Fibroblast of skin of right quadriceps (primary cell): ENCODE measurements at regions not wholly inside any gene's neighbourhood (a gene's known extent, or its start where the extent isn't known, plus 50 kb on each side); places are given as distances from the start of the nearest gene placed in this dataset.
"Not testable (repeated sequence)": the region's sequence is repeated elsewhere in the genome, so short reads cannot be mapped to it uniquely, and the experiment has no call there.

ENCODE experiments used
- DNase-seq: peaks from one replicate; pipeline ENCODE4 v3.0.0-alpha.2; 2013

- no peak for DNase-seq
Measured at GRCh38 chr2:16952368-16952767, 286.7 kb upstream of the CYRIA start.

- DNase-seq, result no peak
Measured at GRCh38 chr2:16950436-16950835, 284.8 kb upstream of the CYRIA start.

DNA sequence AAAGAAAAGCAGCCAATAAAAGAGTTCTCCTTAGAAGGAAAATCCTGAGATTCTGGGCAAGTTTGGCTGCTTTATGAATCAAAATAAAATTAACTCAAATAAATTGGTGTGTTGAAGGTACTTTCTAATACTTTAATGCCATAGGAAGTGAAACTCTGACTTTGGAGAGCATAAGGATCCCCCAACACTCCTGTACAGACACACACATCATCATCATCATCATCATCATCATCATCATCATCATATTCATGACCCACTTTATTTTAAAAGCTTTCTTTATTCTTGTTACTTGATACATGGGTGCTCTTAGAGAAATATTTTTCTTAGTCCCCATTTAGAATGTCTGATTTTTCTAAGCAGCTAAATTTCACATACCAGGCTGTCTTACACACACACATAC is 283.1 kb upstream of the CYRIA start:
- DNase-seq, result no peak

GRCh38 chr2:16948053-16948452 is 282.4 kb upstream of the CYRIA start:
- no peak for DNase-seq

DNA sequence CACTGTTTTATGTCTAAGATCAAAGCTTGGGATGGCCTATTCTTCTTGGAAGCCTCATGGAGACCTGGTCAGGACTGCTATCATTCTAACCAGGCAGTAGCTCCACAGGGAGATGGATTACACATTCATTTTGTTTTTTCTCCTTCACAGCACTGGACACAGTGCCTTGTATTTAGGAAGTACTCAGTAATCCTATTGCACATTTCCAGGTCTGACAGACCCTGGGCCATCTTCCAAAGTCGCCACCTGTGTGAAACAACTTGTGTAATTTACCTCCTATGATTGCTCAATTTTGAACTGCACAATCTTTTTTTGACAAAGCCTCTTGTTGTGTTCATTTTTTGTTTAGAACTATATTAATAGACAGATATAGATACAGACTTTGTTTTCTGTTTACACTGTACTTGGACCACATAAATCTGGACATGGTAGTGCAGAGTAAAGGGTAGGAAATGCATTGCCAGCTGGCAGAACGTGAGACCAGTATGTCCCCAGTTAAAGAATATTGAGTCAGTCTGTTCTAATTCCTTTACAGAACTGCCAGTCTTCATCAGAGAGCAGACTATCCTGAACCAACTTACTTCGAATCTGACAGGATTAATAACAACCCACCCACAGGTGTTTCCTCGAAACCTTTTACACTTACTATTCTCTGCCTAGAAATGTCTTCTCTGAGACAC is 277.8 kb upstream of the CYRIA start:
- DNase-seq, result no peak

DNA sequence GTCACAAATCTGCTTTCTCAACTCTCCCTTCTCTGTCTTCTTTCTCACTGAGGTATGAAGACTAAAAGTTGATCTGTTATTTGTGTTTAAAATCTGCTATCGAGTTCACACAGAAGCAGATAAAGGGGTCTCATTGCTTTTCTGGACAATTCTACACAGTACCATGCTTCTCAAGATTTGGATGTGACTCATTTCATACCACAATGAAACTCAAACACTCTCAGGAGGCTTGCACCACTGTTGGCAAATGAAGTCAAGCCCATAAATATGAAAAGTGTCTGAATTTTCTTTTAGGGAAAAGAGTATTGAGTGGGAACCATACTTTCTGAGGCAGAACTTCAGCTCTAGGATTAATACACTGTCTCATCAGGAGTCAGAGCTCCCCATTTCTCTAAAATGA is 274.6 kb upstream of the CYRIA start:
- no peak for DNase-seq

DNA sequence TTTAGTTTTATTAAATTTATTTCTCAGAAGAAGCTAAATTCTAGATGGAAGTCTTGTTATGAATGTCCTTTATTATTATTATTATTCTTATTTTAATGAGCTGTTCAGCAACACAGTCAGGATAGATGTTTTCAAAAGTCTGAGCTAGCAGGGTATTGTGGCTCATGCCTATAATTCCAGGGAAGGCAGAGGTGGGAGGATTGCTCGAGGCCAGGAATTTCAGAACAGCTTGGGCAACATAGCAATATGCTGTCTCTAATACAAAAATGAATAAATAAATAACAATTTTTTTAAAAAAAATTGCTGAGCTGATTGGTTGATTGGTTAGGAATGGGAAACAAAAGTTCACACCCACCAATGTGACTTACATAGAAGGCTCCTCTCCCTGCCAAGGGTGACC is 274.1 kb upstream of the CYRIA start:
- no peak for DNase-seq

DNA sequence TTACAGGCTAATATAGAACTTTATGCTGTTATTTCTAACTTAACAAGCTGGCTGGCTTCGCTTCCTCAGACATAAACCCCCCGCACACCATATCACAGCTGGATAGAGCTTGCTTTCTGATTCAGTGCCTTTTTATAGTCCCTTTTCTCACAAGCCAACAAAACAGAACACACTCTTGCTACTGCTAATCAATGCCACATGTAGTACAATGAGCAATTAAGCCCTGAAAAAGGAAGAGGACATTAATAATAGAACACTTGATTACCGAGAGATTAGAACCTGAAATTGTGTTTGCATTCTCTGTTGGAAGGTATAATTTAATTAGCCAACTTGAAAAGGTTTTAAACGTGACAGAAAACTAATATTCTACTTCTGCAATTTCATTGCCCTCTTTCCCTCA is 267.7 kb upstream of the CYRIA start:
- no peak for DNase-seq

GRCh38 chr2:16932826-16933225 is 267.2 kb upstream of the CYRIA start:
- DNase-seq, result no peak

GRCh38 chr2:16931441-16931840 is 265.8 kb upstream of the CYRIA start:
- no peak for DNase-seq

DNA sequence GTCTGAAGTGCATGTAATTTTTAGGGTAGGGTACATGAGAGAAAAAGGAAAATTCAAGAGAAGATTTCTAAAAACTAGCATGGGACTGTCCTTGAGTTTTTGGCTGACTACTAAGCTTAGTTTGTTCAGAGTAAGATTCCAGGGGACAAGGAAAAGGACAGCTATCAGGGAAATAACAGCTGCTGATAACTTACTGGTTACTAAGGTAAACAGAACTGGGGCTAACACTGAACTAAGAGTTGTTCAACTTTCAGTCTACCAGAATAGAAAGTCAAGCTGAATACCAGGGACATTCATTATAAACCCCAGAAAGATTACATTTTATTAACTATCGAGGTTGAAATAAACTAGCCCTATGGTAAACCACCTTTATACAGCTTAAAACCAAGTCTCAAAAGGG is 261.8 kb upstream of the CYRIA start:
- DNase-seq, result no peak

- DNase-seq, result no peak
Measured at GRCh38 chr2:16925145-16925544, 259.5 kb upstream of the CYRIA start.

DNA sequence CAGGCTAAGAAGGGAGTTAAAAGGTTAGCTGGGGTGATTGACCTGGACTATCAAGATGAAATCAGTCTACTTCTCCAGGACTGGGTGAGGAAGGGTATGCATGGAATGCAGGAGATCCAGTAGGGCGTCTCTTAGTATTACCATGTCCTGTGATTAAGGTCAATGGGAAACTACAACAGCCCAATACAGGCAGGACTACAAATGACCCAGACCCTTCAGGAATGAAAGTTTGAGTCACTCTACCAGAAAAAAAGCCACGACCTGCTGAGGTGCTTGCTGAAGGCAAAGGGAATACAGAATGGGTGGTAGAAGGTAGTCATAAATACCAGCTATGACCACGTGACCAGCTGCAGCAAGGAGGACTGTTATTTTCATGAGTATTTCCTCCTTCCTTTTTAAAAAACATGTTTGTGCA is 249.7 kb upstream of the CYRIA start:
- DNase-seq, result not testable (repeated sequence)

DNA sequence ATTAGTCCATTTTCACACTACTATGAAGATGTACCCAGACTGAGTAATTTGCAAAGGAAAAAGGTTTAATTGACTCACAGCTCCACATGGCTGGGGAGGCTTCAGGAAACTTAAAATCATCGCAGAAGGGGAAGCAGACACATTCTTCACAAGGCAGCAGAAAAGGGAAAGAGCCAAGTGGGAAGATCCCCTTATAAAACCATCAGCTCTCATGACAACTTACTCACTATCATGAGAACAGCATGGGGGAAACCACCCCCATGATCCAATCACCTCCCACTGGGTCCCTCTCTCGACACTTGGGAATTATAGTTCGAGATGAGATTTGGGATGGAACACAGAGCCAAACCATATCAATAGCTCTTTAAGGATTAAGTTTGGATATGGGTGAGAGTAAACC is 246.1 kb upstream of the CYRIA start:
- no peak for DNase-seq

GRCh38 chr2:16908656-16909055 is 243.0 kb upstream of the CYRIA start:
- peak; percentile 22 for DNase-seq

DNA sequence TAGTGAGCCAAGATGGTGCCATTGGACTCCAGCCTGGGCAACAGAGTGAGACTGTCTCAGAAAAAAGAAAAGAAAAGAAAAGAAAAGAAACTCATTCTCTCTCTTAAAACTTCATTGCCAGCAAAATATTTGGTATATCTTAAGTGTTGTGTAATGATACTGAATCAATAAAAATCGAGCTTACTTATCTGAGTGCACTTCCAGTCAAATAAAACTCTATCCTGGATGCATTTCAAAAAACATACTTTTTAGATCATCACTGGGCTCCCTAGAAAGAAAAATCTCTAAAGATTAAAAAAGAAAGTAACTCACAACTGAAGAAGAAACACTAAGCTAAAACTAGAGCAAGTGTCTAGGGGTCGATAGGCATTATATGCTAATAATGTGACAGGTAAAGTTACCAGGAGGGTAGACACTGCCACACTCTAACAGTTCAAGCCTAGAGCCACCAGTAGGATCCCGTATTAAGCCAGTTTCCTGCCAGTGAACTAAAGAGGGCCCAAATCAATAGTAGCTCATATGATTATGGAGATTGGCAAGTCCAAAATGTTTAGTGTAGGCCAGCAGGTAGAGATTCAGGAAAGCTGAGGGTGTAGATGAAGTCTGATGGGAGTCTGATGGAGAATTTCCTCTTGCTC is 242.1 kb upstream of the CYRIA start:
- DNase-seq, result no peak

DNA sequence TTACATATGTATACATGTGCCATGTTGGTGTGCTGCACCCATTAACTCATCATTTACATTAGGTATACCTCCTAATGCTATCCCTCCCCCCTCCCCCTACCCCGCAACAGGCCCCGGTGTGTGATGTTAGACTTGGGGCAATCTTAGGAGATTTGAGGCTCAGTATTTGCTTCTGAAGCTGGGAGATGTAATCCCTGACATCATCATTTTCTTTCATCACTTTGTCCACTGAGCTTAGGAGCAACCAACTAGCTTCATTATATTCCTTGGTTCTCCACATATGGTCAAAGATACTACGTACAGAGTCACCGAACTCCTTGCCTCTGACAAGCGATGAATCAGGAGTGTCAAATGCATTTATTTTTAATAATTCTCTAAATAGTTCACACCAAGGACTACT is 239.7 kb upstream of the CYRIA start:
- not testable (repeated sequence) for DNase-seq

DNA sequence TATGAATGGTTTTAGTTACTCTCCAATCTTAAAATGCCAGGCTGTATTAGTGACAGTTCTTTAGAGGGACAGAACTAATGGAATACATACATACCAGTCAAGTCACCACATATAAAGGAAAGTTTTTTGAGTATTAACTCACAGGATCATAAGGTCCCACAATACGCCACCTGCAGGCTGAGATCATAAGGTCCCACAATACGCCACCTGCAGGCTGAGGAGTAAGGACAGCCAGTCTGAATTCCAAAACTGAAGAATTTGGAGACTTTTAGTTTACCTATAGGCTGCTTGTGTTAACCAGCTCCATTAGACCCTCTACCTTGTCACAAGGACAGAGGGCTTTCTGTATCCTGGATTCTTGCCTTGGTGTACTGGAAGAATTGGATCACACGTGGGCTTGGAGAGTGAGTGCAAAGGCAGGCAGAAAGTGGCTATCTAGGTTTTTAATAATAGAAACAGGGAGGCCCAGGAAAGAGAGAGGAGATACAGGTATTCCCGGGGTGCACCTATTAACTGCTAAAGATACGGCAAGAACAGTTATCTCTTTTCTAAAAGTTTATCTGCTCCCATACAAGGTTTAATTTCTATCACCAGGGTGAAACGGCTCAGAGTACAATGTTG is 234.9 kb upstream of the CYRIA start:
- DNase-seq, result no peak

- DNase-seq, result no peak
Measured at GRCh38 chr2:16899958-16900357, 234.3 kb upstream of the CYRIA start.

DNA sequence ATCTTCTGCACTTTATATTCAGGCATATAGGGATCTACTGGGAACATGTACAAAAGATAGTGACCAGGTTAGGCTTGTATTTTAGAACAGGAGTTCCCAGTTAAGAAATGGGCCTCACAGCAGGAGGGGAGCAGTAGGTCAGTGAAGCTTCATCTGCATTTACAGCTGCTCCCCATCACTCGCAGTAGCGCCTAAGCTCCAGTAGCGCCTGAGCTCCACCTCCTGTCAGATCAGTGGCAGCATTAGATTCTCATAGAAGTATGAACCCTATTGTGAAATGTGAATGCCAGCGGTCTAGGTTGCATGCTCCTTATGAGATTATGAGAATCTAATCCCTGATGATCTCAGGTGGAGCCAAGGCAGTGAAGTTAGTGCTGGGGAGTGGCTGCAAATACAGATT is 224.4 kb upstream of the CYRIA start:
- DNase-seq, result no peak

DNA sequence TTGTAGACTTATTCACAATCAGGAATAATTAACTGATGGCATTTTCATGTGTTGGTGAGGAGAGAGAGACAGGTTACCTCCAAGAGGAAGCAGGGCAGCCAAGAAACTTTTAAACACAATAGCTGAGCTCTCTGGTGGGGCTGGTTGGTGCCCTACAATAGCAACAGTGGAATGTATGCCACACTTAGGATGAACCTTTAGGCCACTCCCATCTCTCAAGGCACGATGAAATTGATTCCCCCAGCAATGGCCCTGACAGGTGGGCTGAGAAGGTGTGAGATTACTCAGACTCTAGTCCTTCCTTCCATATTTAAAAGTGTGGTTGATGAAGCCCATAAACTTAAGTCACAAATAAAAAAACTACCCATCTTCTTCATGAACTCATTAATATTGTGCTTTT is 219.4 kb upstream of the CYRIA start:
- no peak for DNase-seq

GRCh38 chr2:16882706-16883105 is 217.1 kb upstream of the CYRIA start:
- no peak for DNase-seq

- no peak for DNase-seq
Measured at GRCh38 chr2:16881122-16881521, 215.5 kb upstream of the CYRIA start.

DNA sequence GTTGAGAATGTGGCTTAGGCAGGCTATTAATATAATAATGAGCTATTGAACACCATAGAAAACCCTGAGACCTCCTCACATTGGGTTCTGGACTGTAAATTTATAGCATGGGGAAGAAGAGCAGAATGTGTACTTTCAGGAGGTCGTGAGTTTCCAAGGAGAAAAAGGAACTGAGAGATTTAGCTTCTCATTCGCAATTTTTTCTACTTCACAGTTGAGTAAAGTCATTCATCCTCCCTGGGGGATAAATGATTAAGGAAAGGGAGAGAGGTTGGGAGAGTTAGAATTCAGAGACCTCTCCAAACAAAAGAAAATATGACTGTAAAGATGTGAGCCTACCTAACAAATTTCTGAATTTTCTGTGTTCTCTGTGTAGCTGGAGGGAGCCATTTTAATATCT is 205.8 kb upstream of the CYRIA start:
- no peak for DNase-seq
